CD14-positive monocyte (primary cell): ENCODE measurements at regions not wholly inside any gene's neighbourhood (a gene's known extent, or its start where the extent isn't known, plus 50 kb on each side); places are given as distances from the start of the nearest gene placed in this dataset.

ENCODE experiments used
- DNase-seq, 3 donors: peaks; one replicate each; pipeline ENCODE4 v3.0.0-alpha.2; 2011 to 2022
- H2AFZ ChIP-seq: 2 replicates; pipeline ENCODE4 v1.6.0; 2012; ENCODE audit warnings: mild to moderate bottlenecking, low read depth, low read length, inconsistent platforms; ENCODE audit not compliant: insufficient read depth, poor library complexity, severe bottlenecking
- H3K27ac ChIP-seq, 2 donors: 1 replicate in 1 of 2; 2 replicates in 1 of 2; pipeline ENCODE4 v1.5.1; 2012 to 2013; ENCODE audit warnings: low read length in 2 of 2, control low read depth in 1 of 2, inconsistent platforms in 1 of 2, low read depth in 1 of 2, mild to moderate bottlenecking in 1 of 2
- H3K27me3 ChIP-seq, 2 donors: one replicate each; pipeline versions ENCODE4 v1.6.0 to v1.6.1; 2011 to 2013; ENCODE audit warnings: low read length in 2 of 2; ENCODE audit not compliant: control insufficient read depth in 2 of 2, insufficient read depth in 2 of 2
- H3K36me3 ChIP-seq, 2 donors: replicated peaks in 1 of 2; 1 replicate in 1 of 2; 2 replicates in 1 of 2; pipeline versions ENCODE4 v1.5.1 to v1.6.1; 2012 to 2013; ENCODE audit warnings: low read length in 2 of 2, control low read depth in 1 of 2, inconsistent platforms in 1 of 2, mild to moderate bottlenecking in 1 of 2; ENCODE audit not compliant: insufficient read depth in 2 of 2, control insufficient read depth in 1 of 2
- H3K4me1 ChIP-seq, 2 donors: 1 replicate in 1 of 2; 2 replicates in 1 of 2; pipeline versions ENCODE4 v1.5.1 to v1.6.1; 2012 to 2013; ENCODE audit warnings: low read length in 2 of 2, control low read depth in 1 of 2, inconsistent platforms in 1 of 2, mild to moderate bottlenecking in 1 of 2, moderate library complexity in 1 of 2; ENCODE audit not compliant: insufficient read depth in 2 of 2, control insufficient read depth in 1 of 2
- H3K4me2 ChIP-seq: replicated peaks from 2 replicates; pipeline ENCODE3; 2012; ENCODE audit warnings: low read length, moderate library complexity, mild to moderate bottlenecking; ENCODE audit not compliant: poor library complexity, severe bottlenecking; ENCODE audit errors: extremely low read depth
- H3K4me3 ChIP-seq, 3 experiments: fragments of 200-600 bp in 1 of 3; sonication (generic) in 1 of 3; replicated peaks in 1 of 3; 1 replicate in 2 of 3; 2 replicates in 1 of 3; pipeline ENCODE4 v1.5.1; 2011 to 2013; ENCODE audit warnings: low read length in 3 of 3, mild to moderate bottlenecking in 3 of 3, control low read depth in 2 of 3, low read depth in 2 of 3, inconsistent platforms in 1 of 3, moderate library complexity in 1 of 3
- H3K79me2 ChIP-seq: 2 replicates; pipeline ENCODE4 v1.6.0; 2012; ENCODE audit warnings: mild to moderate bottlenecking, control low read depth, inconsistent platforms, low read length, moderate library complexity; ENCODE audit not compliant: insufficient read depth
- H3K9ac ChIP-seq: 2 replicates; pipeline ENCODE4 v1.6.0; 2017; ENCODE audit warnings: low read length, mild to moderate bottlenecking; ENCODE audit not compliant: insufficient read depth, poor library complexity, severe bottlenecking
- H3K9me3 ChIP-seq, 2 donors: replicated peaks in 1 of 2; 1 replicate in 1 of 2; 2 replicates in 1 of 2; pipeline versions ENCODE4 v1.5.1 to v1.6.1; 2012 to 2013; ENCODE audit warnings: low read length in 2 of 2, control low read depth in 1 of 2; ENCODE audit not compliant: control insufficient read depth in 1 of 2, insufficient read depth in 1 of 2
- H4K20me1 ChIP-seq: 2 replicates; pipeline ENCODE4 v1.6.0; 2012; ENCODE audit warnings: mild to moderate bottlenecking, low read length, control low read depth, moderate library complexity; ENCODE audit not compliant: insufficient read depth
- H3K27ac Mint-ChIP-seq, 7 donors: one replicate each; pipeline ENCODE4 v1.8.0; 2020; ENCODE audit warnings: mild to moderate bottlenecking in 7 of 7, mixed read lengths in 7 of 7, moderate library complexity in 6 of 7, inconsistent platforms in 2 of 7
- H3K27me3 Mint-ChIP-seq, 3 donors: one replicate each; pipeline ENCODE4 v1.8.0; 2021 to 2022; ENCODE audit warnings: low read depth in 3 of 3, mild to moderate bottlenecking in 3 of 3, mixed read lengths in 3 of 3, moderate library complexity in 3 of 3, inconsistent platforms in 1 of 3
- H3K36me3 Mint-ChIP-seq, 2 donors: one replicate each; pipeline ENCODE4 v1.8.0; 2020; ENCODE audit warnings: mixed read lengths in 2 of 2, inconsistent platforms in 1 of 2, mild to moderate bottlenecking in 1 of 2
- H3K4me1 Mint-ChIP-seq: one replicate; pipeline ENCODE4 v1.8.0; 2020; ENCODE audit warnings: mild to moderate bottlenecking, mixed read lengths
- H3K4me3 Mint-ChIP-seq, 2 donors: one replicate each; pipeline ENCODE4 v1.8.0; 2020; ENCODE audit warnings: mild to moderate bottlenecking in 2 of 2, mixed read lengths in 2 of 2, moderate library complexity in 1 of 2
- H3K9me3 Mint-ChIP-seq, 7 donors: one replicate each; pipeline ENCODE4 v1.8.0; 2020 to 2022; ENCODE audit warnings: mixed read lengths in 7 of 7, mild to moderate bottlenecking in 6 of 7, moderate library complexity in 6 of 7, inconsistent platforms in 2 of 7
- WGBS: methylation state at CpG from one replicate; pipeline ENCODE4 v1.1.5; 2013; ENCODE audit warnings: missing lambda C conversion rate; ENCODE audit not compliant: insufficient coverage; 5-methylcytosine and 5-hydroxymethylcytosine counted together
- intact Hi-C, 2 donors: fragments of 100-400 bp; cut with micrococcal nuclease; formaldehyde crosslinking; loops; one replicate each; pipeline versions ENCODE4 v1.15.0 to v1.15.1; 2023
- TF ChIP-seq, protein P1 (sequence below): fragments of 200-600 bp; IDR thresholded peaks from one replicate; pipeline ENCODE4 v1.8.0; 2022; ENCODE audit warnings: antibody characterized with exemption, mild to moderate bottlenecking

DNA sequence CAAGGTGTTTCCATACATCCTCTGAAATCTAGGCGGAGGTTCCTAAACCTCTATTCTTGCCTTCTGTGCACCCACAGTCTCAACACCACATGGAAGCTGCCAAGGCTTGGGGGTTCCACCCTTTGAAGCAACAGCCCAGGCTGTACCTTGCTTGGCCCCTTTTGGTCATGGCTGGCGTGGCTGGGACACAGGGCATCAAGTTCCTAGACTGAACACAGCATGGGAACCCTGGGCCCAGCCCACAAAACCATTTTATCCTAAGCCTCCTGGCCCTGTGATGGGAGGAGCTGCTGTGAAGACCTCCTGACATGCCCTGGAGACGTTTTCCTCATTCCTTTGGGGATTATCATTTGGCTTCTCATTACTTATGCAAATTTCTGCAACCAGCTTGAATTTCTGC, 739.0 kb upstream of the NECTIN3 start:
- 95% methylated on average over 2 of the region's 3 CpGs for WGBS
- Histone ChIP-seq H3K27ac (no peak overlapping the region), H3K36me3 (no peaks in the 10 kb centered on the region), H4K20me1 (no peaks in the 10 kb centered on the region), H3K27me3 (no peaks in the 10 kb centered on the region), H3K4me3 (no peak overlapping the region), H3K4me2 (no peak overlapping the region), H3K4me1 (no peaks in the 10 kb centered on the region), H3K79me2 (no peaks in the 10 kb centered on the region), H3K9me3 (peaks cover 0 to 15% of the 10 kb centered on the region in 2 donors), H3K9ac (no peak overlapping the region), H2AFZ (no peak overlapping the region)
- Mint-ChIP-seq H3K4me3 (no peak overlapping the region), H3K27ac (no peak overlapping the region), H3K27me3 (no peaks in the 10 kb centered on the region), H3K36me3 (no peaks in the 10 kb centered on the region), H3K4me1 (no peaks in the 10 kb centered on the region), H3K9me3 (peaks cover 4 to 20% (median 10%) of the 10 kb centered on the region in 7 donors)
- no peak for DNase-seq
- intact Hi-C loops = no loop called here
- TF ChIP-seq, protein P1, sequence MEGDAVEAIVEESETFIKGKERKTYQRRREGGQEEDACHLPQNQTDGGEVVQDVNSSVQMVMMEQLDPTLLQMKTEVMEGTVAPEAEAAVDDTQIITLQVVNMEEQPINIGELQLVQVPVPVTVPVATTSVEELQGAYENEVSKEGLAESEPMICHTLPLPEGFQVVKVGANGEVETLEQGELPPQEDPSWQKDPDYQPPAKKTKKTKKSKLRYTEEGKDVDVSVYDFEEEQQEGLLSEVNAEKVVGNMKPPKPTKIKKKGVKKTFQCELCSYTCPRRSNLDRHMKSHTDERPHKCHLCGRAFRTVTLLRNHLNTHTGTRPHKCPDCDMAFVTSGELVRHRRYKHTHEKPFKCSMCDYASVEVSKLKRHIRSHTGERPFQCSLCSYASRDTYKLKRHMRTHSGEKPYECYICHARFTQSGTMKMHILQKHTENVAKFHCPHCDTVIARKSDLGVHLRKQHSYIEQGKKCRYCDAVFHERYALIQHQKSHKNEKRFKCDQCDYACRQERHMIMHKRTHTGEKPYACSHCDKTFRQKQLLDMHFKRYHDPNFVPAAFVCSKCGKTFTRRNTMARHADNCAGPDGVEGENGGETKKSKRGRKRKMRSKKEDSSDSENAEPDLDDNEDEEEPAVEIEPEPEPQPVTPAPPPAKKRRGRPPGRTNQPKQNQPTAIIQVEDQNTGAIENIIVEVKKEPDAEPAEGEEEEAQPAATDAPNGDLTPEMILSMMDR = no peak

DNA sequence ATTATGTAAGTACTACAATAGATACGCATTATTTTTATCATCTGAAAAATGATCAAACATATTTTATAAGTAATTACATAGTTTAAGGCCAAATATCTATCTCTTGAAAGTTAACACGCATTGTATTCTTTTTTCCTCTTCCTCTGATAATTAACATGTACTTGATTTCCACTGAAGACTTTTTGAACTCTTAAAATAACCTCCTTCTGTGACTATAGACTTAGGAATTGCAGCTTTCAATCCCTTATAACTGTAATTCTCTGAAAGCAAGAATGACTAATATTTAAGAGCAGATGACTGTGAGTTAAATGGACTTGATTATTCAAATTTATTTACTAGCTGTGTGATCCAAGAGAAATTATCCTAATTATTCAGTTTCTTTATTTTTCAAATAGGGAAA, 730.6 kb upstream of the NECTIN3 start:
- H3K4me1 ChIP-seq = no peaks in the 10 kb centered on the region
- H3K9ac ChIP-seq = no peak overlapping the region
- no peaks in the 10 kb centered on the region for H3K9me3 ChIP-seq
- H3K4me3 ChIP-seq = no peak overlapping the region
- intact Hi-C loops = no loop called here
- WGBS = no CpG with 5 or more reads among the region's 2 CpGs
- Mint-ChIP-seq H3K27me3 (no peaks in the 10 kb centered on the region), H3K9me3 (peaks cover 0 to 5% (median 1%) of the 10 kb centered on the region in 7 donors), H3K36me3 (no peaks in the 10 kb centered on the region), H3K4me3 (no peak overlapping the region), H3K4me1 (no peaks in the 10 kb centered on the region), H3K27ac (no peak overlapping the region)
- H4K20me1 ChIP-seq = no peaks in the 10 kb centered on the region
- TF ChIP-seq, protein P1 = no peak
- no peak overlapping the region for H2AFZ ChIP-seq
- H3K79me2 ChIP-seq = no peaks in the 10 kb centered on the region
- H3K4me2 ChIP-seq = no peak overlapping the region
- no peaks in the 10 kb centered on the region for H3K27me3 ChIP-seq
- no peak overlapping the region for H3K27ac ChIP-seq
- no peak for DNase-seq
- H3K36me3 ChIP-seq = no peaks in the 10 kb centered on the region
